ENCODE measurements at regions not wholly inside any gene's neighbourhood (a gene's known extent, or its start where the extent isn't known, plus 50 kb on each side); places are given as distances from the start of the nearest gene placed in this dataset.

DNA sequence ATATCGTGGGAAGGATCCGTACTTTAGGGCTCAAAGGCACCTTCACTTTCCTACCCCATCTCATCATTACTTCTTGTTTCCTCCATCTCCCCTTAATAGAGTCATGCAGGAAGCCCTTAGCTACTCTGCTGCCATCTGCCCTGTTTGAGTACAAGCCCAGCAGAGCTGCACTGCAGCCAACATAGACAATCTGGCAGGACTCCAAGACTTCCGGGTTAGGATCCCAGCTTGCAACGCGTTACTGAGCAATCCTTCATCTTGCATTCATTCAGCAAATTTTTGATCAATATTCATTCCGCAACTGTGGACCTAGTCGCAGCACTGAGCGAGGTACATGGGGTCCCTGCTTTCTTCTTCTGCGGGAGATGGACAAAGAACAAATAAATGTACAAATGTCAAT is 344.9 kb downstream of the BCOR start:
- no TSS peak for BruUV-seq (replicated peaks)
- Histone ChIP-seq H3K4me1 (peaks cover 26% of the 10 kb centered on the region), H3K27me3 (replicated peaks; ENCODE audit: control insufficient read depth, insufficient read depth, low read length) (no peaks in the 10 kb centered on the region), H3K4me3 (ENCODE audit: low read depth, low read length) (no peak overlapping the region), H3K9me3 (no peaks in the 10 kb centered on the region), H3K36me3 (ENCODE audit: control insufficient read depth, insufficient read depth, low read length) (no peaks in the 10 kb centered on the region)
- no peak overlapping the region for H3K4me3 Mint-ChIP-seq (ENCODE audit: unreplicated experiment)
- ChIA-PET CTCF (no interaction called here), POLR2A (no interaction called here)
- peak overlapping the region; percentile 56 for H3K27ac Mint-ChIP-seq (ENCODE audit: unreplicated experiment)
- DNase-seq: no peak
- peaks cover 11% of the 10 kb centered on the region for H3K4me1 Mint-ChIP-seq (ENCODE audit: low read depth, unreplicated experiment)
- intact Hi-C loops (cut with micrococcal nuclease; ENCODE audit: unreplicated experiment): loop anchor here (10.0 kb wide), 1 partner anchor 202 kb away; no protein-coding TSS in a partner anchor
- H3K36me3 Mint-ChIP-seq (ENCODE audit: insufficient read depth, unreplicated experiment): no peaks in the 10 kb centered on the region
- no peaks in the 10 kb centered on the region for H3K27me3 Mint-ChIP-seq (ENCODE audit: insufficient read depth, unreplicated experiment)
- TF ChIP-seq, protein P1, sequence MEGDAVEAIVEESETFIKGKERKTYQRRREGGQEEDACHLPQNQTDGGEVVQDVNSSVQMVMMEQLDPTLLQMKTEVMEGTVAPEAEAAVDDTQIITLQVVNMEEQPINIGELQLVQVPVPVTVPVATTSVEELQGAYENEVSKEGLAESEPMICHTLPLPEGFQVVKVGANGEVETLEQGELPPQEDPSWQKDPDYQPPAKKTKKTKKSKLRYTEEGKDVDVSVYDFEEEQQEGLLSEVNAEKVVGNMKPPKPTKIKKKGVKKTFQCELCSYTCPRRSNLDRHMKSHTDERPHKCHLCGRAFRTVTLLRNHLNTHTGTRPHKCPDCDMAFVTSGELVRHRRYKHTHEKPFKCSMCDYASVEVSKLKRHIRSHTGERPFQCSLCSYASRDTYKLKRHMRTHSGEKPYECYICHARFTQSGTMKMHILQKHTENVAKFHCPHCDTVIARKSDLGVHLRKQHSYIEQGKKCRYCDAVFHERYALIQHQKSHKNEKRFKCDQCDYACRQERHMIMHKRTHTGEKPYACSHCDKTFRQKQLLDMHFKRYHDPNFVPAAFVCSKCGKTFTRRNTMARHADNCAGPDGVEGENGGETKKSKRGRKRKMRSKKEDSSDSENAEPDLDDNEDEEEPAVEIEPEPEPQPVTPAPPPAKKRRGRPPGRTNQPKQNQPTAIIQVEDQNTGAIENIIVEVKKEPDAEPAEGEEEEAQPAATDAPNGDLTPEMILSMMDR (IDR thresholded peaks at IDR 0.05; ENCODE audit: insufficient read depth in 1 of 2, low read depth in 1 of 2, low read length in 1 of 2, severe bottlenecking in 1 of 2, unreplicated experiment in 1 of 2): no peak
- H3K9me3 Mint-ChIP-seq (ENCODE audit: unreplicated experiment): no peaks in the 10 kb centered on the region

DNA sequence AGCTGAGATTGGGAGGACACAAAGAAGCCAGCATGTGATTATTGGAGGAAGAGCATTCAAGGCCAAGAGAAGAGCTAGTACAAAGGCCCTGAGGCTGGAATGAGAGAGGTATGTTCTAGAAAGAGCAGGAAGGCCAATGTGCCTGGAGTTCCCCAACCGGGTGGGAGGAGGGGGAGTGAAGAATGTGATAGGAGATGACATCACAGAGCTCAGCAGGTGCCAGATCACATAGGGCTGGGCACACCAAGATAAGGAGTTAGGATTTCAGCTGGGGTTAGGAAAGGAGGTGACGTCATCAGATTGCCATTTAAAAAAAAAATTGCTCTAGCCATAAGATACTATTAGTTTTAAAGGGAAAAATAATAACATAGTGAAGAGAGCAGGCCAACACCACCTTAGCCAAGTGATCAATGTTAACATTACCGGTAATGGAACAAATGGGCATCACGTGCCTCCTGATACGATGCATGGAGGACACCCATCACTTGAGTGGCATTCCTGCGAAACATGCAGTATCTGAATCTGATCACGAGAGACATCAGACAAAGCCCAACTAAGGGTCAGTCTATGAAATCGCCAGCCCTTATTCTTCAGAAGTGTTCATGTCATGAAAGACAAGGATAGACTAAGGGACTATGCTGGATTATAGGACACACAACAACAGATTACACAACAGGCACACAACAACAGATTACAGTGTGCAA is 344.3 kb downstream of the BCOR start:
- Histone ChIP-seq H3K27me3 (replicated peaks; ENCODE audit: control insufficient read depth, insufficient read depth, low read length) (no peaks in the 10 kb centered on the region), H3K4me1 (peaks cover 26% of the 10 kb centered on the region), H3K36me3 (ENCODE audit: control insufficient read depth, insufficient read depth, low read length) (no peaks in the 10 kb centered on the region), H3K4me3 (ENCODE audit: low read depth, low read length) (no peak overlapping the region), H3K9me3 (no peaks in the 10 kb centered on the region)
- no TSS peak for BruUV-seq (replicated peaks)
- intact Hi-C loops (cut with micrococcal nuclease; ENCODE audit: unreplicated experiment): loop anchor here (10.0 kb wide), 1 partner anchor 201 kb away; no protein-coding TSS in a partner anchor
- H3K4me3 Mint-ChIP-seq (ENCODE audit: unreplicated experiment): no peak overlapping the region
- DNase-seq: peak; percentile 59 to 66
- POLR2A ChIA-PET: no interaction called here
- TF ChIP-seq, protein P1 (IDR thresholded peaks at IDR 0.05; ENCODE audit: insufficient read depth in 1 of 2, low read depth in 1 of 2, low read length in 1 of 2, severe bottlenecking in 1 of 2, unreplicated experiment in 1 of 2): no peak
- H3K36me3 Mint-ChIP-seq (ENCODE audit: insufficient read depth, unreplicated experiment): no peaks in the 10 kb centered on the region
- peak overlapping the region; percentile 56 for H3K27ac Mint-ChIP-seq (ENCODE audit: unreplicated experiment)
- H3K9me3 Mint-ChIP-seq (ENCODE audit: unreplicated experiment): no peaks in the 10 kb centered on the region
- H3K27me3 Mint-ChIP-seq (ENCODE audit: insufficient read depth, unreplicated experiment): no peaks in the 10 kb centered on the region
- H3K4me1 Mint-ChIP-seq (ENCODE audit: low read depth, unreplicated experiment): peaks cover 17% of the 10 kb centered on the region
- CTCF ChIA-PET: no interaction called here

DNA sequence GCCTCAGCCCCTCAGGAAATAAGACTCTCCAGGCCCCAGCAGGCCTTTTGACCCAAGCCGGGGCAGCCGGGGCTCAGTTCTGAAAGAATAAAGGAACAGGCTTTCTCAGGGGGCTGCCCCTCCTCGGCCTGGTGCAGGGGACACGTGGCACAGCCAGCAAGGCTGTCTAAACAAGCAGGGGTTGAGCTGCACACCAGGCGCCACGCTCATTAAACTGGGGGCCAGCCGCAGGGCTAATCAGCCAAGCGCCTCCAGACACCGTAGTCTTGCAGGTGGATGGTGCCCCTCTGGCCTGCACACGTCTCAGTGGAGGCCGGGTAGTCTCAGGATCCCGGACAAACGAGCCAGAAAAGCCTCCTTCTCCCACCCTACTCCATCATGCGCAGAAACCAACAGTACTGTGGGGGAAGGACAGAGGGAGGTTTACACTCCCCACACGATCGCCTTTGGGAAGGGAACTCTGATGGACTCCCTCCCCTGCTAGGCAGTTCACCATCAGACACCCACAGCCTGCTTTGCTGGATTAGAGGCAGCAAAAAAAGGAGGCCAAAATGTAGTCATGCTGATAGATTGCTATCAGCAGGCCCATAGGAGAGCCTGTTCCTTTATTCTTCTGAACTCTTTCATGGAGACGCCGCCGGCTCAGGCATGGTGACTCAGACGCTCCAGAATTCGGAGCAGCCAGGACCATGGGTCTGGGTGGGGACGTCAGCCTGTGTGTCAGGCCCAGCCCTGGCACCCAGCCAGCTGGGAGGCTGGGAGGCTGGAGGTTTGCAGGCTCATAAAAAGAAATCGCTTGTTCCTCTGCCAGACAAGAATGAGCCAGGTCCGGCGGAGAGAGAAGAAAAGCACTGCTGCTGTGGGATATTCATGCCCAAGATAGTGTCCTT is 342.4 kb downstream of the BCOR start:
- Mint-ChIP-seq H3K4me1 (ENCODE audit: low read depth, unreplicated experiment) (peaks cover 17% of the 10 kb centered on the region), H3K9me3 (ENCODE audit: unreplicated experiment) (no peaks in the 10 kb centered on the region), H3K27me3 (ENCODE audit: insufficient read depth, unreplicated experiment) (no peaks in the 10 kb centered on the region), H3K4me3 (ENCODE audit: unreplicated experiment) (no peak overlapping the region), H3K36me3 (ENCODE audit: insufficient read depth, unreplicated experiment) (no peaks in the 10 kb centered on the region), H3K27ac (ENCODE audit: unreplicated experiment) (peak overlapping the region; percentile 61)
- intact Hi-C loops (cut with micrococcal nuclease; ENCODE audit: unreplicated experiment): loop anchor here (10.0 kb wide), 1 partner anchor 199 kb away; no protein-coding TSS in a partner anchor
- Histone ChIP-seq H3K27me3 (replicated peaks; ENCODE audit: control insufficient read depth, insufficient read depth, low read length) (no peaks in the 10 kb centered on the region), H3K36me3 (ENCODE audit: control insufficient read depth, insufficient read depth, low read length) (no peaks in the 10 kb centered on the region), H3K4me1 (peaks cover 39% of the 10 kb centered on the region), H3K9me3 (no peaks in the 10 kb centered on the region), H3K4me3 (ENCODE audit: low read depth, low read length) (no peak overlapping the region)
- TF ChIP-seq, protein P1 (IDR thresholded peaks at IDR 0.05; ENCODE audit: insufficient read depth in 1 of 2, low read depth in 1 of 2, low read length in 1 of 2, severe bottlenecking in 1 of 2, unreplicated experiment in 1 of 2): no peak
- ChIA-PET POLR2A (no interaction called here), CTCF (no interaction called here)
- peak; percentile 58 to 82 for DNase-seq
- no TSS peak for BruUV-seq (replicated peaks)

Data from Caco-2 (cell line).